ENCODE measurements at regions not wholly inside any gene's neighbourhood (a gene's known extent, or its start where the extent isn't known, plus 50 kb on each side); places are given as distances from the start of the nearest gene placed in this dataset.

DNA sequence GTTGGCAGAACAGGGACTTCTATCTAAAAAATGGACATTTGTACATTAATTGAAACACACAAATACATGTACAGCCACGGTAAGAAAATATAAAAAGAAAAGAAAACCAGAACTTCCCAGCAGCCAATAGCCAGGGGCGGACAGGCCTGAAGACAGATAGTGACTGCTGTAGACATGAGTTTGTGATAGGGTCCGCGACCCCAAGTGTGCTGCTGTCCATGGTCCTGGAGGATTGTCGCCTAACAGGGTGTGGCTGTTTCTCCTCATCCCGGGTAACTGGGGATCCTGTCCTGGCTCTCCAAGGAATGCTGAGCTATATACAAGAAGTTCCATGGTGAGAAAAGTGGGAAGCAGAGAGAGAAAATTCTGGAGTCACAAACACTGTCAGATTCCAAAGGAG lies 266.5 kb upstream of the SALL3 start:
- Mint-ChIP-seq H3K9me3 (peaks cover 4% of the 10 kb centered on the region), H3K27me3 (ENCODE audit: low read depth) (peaks cover 17% of the 10 kb centered on the region), H3K27ac (ENCODE audit: unreplicated experiment) (no peak overlapping the region), H3K36me3 (ENCODE audit: low read depth) (no peaks in the 10 kb centered on the region), H3K4me3 (no peak overlapping the region), H3K4me1 (no peaks in the 10 kb centered on the region)
- TF ChIP-seq, protein P1, sequence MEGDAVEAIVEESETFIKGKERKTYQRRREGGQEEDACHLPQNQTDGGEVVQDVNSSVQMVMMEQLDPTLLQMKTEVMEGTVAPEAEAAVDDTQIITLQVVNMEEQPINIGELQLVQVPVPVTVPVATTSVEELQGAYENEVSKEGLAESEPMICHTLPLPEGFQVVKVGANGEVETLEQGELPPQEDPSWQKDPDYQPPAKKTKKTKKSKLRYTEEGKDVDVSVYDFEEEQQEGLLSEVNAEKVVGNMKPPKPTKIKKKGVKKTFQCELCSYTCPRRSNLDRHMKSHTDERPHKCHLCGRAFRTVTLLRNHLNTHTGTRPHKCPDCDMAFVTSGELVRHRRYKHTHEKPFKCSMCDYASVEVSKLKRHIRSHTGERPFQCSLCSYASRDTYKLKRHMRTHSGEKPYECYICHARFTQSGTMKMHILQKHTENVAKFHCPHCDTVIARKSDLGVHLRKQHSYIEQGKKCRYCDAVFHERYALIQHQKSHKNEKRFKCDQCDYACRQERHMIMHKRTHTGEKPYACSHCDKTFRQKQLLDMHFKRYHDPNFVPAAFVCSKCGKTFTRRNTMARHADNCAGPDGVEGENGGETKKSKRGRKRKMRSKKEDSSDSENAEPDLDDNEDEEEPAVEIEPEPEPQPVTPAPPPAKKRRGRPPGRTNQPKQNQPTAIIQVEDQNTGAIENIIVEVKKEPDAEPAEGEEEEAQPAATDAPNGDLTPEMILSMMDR (conservative IDR thresholded peaks at IDR 0.05) = no peak
- peak; percentile 67 for DNase-seq (ENCODE audit: low read depth, low spot score)

DNA sequence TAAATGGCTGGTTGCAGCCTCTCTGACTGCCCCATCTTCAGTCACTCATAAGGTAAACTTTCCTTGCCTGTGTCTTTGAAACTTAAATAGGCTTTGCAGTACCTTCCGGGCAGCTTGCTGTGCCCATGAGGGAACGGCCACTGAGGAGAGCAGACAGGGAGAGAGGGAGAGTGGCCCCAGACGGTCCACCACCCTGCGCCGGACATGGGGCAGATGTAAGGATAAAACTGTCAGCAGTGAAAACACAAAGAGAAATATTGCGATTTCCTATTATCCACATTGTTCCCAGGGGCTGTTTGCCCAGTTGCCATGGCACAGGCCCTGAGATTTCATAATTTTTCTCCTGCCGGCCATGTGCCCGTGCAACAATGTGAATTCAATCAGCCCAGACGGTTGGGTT lies 265.9 kb upstream of the SALL3 start:
- H3K4me3 Mint-ChIP-seq = no peak overlapping the region
- H3K36me3 Mint-ChIP-seq (ENCODE audit: low read depth) = no peaks in the 10 kb centered on the region
- DNase-seq (ENCODE audit: low read depth, low spot score) = no peak
- peaks cover 13% of the 10 kb centered on the region for H3K27me3 Mint-ChIP-seq (ENCODE audit: low read depth)
- H3K9me3 Mint-ChIP-seq = peaks cover 4% of the 10 kb centered on the region
- H3K27ac Mint-ChIP-seq (ENCODE audit: unreplicated experiment) = no peak overlapping the region
- TF ChIP-seq, protein P1 (conservative IDR thresholded peaks at IDR 0.05) = no peak
- no peaks in the 10 kb centered on the region for H3K4me1 Mint-ChIP-seq

DNA sequence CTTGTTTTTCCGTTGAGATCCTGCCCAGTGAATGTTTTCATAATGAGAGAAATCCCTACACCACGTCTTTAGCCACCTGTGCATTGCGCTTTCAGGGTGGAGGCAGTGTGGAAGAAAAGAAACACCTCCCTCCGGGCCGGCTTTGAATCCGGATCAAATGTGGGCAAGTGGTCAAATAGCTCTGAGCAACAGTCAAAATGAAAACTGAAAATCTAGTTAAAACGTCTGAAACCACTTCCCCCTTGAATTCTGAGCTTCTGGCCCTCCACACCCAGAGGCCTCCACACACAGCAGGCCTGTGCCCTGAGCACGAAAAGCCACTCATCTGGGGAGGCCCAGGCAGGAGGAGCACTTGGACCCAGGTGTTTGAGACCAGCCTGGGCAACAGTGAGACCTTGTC lies 263.6 kb upstream of the SALL3 start:
- H3K4me3 Mint-ChIP-seq = no peak overlapping the region
- no peak for DNase-seq (ENCODE audit: low read depth, low spot score)
- peaks cover 4% of the 10 kb centered on the region for H3K9me3 Mint-ChIP-seq
- H3K27me3 Mint-ChIP-seq (ENCODE audit: low read depth) = peaks cover 11% of the 10 kb centered on the region
- TF ChIP-seq, protein P1 (conservative IDR thresholded peaks at IDR 0.05) = no peak
- peaks cover 10% of the 10 kb centered on the region for H3K4me1 Mint-ChIP-seq
- no peaks in the 10 kb centered on the region for H3K36me3 Mint-ChIP-seq (ENCODE audit: low read depth)
- no peak overlapping the region for H3K27ac Mint-ChIP-seq (ENCODE audit: unreplicated experiment)

DNA sequence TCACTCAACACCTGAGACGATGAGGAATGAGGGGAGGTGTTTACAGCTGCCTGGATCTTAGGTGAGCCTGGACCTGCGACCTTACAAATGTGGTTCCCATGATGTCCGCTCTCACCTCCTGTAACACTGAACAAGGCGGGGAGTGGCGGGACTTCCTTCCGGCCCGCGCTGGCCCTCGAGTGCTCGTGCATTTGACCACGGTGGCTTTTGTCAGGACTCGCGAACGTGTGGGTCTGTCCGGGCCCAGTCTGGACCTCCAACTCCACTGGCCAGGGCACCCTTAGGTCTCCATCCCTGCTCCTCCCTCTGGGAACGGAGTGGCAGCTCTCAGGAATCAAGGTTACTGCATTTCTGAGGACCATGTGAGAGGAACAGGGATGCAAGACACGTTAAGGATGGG lies 263.0 kb upstream of the SALL3 start:
- Mint-ChIP-seq H3K4me1 (peaks cover 14% of the 10 kb centered on the region), H3K27me3 (ENCODE audit: low read depth) (peaks cover 8% of the 10 kb centered on the region), H3K27ac (ENCODE audit: unreplicated experiment) (no peak overlapping the region), H3K9me3 (peaks cover 4% of the 10 kb centered on the region), H3K4me3 (no peak overlapping the region), H3K36me3 (ENCODE audit: low read depth) (no peaks in the 10 kb centered on the region)
- no peak for DNase-seq (ENCODE audit: low read depth, low spot score)
- TF ChIP-seq, protein P1 (conservative IDR thresholded peaks at IDR 0.05) = no peak

DNA sequence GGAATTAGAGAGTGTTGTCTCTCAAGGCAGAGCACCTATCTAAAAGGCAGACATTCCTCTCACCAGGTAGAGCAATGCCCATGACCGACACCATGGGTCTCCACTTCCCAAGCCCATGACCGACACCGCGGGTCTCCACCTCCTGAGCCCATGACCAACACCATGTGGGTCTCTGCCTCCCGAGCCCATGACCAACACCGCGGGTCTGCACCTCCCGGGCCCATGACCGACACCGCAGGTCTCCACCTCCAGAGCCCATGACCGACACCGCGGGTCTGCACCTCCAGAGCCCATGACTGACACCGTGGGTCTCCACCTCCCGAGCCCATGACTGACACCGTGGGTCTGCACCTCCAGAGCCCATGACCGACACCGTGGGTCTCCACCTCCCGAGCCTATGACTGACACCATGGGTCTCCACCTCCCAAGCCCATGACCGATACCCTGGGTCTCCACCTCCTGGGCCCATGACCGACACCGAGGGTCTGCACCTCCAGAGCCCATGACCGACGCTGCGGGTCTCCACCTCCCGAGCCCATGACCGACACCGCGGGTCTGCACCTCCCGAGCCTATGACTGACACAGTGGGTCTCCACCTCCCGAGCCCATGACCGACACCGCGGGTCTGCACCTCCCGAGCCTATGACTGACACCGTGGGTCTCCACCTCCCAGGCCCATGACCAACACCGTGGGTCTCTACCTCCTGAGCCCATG lies 262.4 kb upstream of the SALL3 start:
- Mint-ChIP-seq H3K4me3 (no peak overlapping the region), H3K36me3 (ENCODE audit: low read depth) (no peaks in the 10 kb centered on the region), H3K9me3 (peaks cover 4% of the 10 kb centered on the region), H3K27me3 (ENCODE audit: low read depth) (peaks cover 8% of the 10 kb centered on the region), H3K27ac (ENCODE audit: unreplicated experiment) (no peak overlapping the region), H3K4me1 (peaks cover 20% of the 10 kb centered on the region)
- TF ChIP-seq, protein P1 (conservative IDR thresholded peaks at IDR 0.05) = no peak
- DNase-seq (ENCODE audit: low read depth, low spot score) = no peak

All from neural crest cell (in vitro differentiated cells).